ENCODE measurements at regions not wholly inside any gene's neighbourhood (a gene's known extent, or its start where the extent isn't known, plus 50 kb on each side); places are given as distances from the start of the nearest gene placed in this dataset.

- TF ChIP-seq POLR2A (IDR thresholded peaks at IDR 0.05) (no peak), POLR2AphosphoS5 (IDR thresholded peaks at IDR 0.05) (no peak), CTCF (IDR thresholded peaks at IDR 0.05) (no peak), EP300 (IDR thresholded peaks at IDR 0.05) (no peak)
Observed at GRCh38 chr5:56616454-56617160, 198.7 kb upstream of the MAP3K1 start.

Measured in stomach (tissue), 4 donors.